SIG-M5 treated with dmso at 0.1 percent for 504 hours (cell line): ENCODE measurements at regions not wholly inside any gene's neighbourhood (a gene's known extent, or its start where the extent isn't known, plus 50 kb on each side); places are given as distances from the start of the nearest gene placed in this dataset.

Experiments
- DNase-seq: peaks from one replicate; lab custom pipeline; 2025; ENCODE audit not compliant: unreplicated experiment; lab: John Stamatoyannopoulos, UW

- DNase-seq, result no peak
Observed at GRCh38 chr10:105473170-105473569, 832.1 kb downstream of the SORCS3 start.

- no peak for DNase-seq
Observed at GRCh38 chr10:105468759-105469158, 827.7 kb downstream of the SORCS3 start.

- DNase-seq, result no peak
Observed at GRCh38 chr10:105466521-105466920, 825.4 kb downstream of the SORCS3 start.

DNA sequence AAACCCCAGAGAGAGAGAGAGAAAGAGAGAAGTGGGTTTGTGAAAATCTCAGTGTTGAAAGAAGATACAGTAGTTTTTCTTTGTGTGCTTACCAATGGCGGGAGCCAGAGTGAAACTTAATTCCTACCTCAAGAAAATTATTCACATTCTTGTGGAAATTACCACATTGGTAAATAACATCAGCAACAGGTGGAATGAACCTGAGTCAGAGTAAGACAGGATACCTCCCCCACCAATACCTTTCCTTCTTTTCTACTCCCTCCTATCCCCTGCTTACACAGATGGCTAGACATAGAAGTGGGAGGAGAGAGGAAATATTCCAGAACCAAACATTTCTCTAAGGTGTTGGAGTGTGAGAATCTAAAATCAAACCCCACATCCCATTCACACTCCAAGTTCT, 793.9 kb downstream of the SORCS3 start:
- no peak for DNase-seq

DNA sequence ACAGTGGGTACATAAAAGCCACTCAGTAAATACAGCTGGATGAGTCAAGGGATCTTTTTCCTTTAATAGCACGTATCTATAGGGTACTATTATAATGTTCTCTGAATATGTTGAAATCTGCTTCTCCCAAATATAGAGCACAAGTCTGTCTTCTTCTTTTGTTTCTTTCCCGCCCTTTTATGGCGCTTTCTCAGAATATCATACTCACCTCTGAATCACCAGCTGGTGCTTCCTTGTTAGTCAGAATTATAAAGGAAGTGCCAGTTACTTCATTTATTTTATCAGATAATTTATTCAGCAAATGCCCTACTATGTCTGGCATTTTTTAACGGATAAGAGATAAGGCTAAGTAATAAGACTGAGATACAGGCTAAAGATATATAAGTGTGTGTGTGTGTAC, 772.9 kb downstream of the SORCS3 start:
- DNase-seq, result no peak

GRCh38 chr10:105409370-105409769, 768.3 kb downstream of the SORCS3 start:
- DNase-seq, result no peak

DNA sequence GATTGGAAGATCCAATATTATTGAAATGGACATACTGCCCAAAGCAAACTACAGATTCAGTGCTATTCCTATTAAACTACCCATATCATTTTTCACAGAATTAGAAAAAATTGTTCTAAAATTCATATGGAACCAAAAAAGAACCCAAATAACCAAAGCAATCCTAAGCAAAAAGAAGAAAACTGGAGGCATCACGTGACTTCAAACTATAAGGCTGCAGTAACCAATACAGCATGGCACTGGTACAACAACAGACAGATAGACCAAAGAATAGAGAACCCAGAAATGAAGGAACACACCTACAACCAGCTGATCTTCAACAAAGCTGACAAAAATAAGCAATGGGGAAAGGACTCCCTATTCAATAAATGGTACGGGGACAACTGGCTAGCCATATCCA, 765.4 kb downstream of the SORCS3 start:
- no peak for DNase-seq

GRCh38 chr10:105398202-105398601, 757.1 kb downstream of the SORCS3 start:
- DNase-seq, result no peak

DNA sequence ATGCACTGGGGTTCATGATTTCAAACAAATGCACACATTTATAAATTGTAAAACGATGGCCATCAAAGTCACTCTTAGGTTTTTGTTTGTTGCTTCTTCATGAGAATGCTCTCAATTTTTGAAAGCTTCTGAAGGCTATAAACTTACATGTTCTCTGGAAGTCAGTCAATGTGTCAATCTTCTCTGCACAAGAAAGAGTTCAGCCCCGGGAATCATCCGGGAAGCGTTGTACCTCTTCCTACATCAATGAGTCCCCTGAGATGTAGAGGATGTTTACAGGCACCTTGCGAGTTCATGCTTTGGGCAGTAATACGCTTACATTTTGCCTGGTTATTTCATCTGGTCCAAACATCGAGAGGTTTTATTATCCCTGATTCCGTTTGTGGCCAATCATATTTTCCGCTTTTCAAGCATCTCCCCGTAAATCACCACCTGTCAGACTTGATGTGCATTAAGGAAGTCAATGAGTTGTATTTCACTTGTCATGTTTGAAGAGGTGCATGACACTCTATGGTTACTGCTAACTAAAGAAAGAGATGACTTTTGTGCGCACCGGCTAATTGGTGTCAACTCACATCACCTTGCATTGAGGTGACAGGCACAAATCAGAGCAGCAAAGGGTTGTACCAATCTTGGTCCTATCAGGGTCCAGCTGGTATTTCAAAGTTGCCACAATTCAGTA, 750.7 kb downstream of the SORCS3 start:
- DNase-seq, result no peak

DNA sequence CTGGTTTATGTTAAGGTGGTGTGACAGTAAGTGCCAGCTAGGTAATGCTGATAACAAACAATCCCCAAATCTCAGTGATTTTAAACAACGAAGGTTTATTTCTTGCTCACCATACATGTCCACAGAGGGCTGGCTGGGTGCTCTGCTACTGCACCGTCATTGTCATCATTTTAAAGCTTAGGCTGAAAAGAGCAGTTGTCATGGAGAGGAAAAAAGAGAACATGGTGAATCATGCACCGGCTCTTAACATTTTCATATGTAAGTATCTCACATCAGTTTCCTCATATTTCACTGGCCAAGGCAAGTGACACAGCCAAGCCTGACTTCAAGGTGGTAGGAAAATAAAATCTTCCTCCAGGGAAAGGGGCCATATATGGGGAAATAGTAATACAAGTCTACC, 746.9 kb downstream of the SORCS3 start:
- no peak for DNase-seq

GRCh38 chr10:105383978-105384377, 742.9 kb downstream of the SORCS3 start:
- DNase-seq, result no peak

DNA sequence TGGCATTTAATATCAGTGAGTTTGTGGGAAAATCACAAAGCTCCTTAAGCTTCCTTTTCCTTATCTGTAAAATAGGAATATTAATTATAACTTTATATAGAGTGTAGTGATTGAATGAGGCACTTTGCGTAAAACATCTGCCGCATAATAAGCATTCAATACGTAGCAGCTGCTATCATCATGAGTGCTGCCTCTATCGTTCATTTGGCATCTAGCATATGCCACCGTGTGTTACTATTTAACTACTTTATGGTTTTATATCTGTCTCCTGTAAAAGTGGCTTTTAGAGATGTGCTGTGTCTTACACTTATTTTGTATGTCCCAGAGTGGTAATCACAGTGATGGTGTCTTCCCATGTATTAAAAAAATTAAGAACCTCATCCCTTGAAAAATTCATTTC, 729.6 kb downstream of the SORCS3 start:
- no peak for DNase-seq

DNA sequence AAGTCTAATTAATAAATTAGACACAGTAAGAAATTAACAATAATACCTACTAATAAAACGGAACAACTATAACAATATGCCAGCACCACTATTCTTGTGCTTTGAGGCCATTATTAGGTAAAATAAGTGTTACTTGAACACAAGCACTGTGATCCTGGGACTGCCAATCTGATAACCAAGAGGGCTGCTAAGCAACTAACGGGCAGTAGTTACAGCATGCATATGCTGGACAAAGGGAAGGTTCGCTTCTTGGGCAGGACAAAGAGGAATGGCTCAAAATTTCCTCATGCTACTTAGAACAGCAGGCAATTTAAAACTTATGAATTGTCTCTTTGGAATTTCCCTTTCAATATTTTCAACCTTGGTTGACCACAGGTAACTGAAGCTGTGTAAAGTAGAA, 718.6 kb downstream of the SORCS3 start:
- no peak for DNase-seq

DNA sequence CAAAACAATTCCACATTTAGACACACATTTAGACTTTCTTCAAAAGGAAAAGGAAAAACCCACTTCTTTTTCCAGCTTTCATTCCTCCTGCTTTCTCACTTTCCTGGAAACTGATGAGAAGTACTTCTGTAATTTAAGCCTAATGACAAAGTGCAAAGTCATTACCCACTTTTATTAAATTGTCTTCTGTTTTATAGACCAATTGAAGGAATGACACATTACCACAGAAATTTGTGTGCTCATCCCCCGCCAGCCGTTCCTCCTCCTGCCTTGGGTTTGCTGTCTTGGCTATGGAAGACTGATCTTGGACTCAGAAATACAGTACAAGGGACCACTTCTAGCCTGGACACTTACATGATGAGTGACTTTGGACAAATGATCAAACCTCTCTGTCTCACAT, 717.8 kb downstream of the SORCS3 start:
- DNase-seq, result no peak

DNA sequence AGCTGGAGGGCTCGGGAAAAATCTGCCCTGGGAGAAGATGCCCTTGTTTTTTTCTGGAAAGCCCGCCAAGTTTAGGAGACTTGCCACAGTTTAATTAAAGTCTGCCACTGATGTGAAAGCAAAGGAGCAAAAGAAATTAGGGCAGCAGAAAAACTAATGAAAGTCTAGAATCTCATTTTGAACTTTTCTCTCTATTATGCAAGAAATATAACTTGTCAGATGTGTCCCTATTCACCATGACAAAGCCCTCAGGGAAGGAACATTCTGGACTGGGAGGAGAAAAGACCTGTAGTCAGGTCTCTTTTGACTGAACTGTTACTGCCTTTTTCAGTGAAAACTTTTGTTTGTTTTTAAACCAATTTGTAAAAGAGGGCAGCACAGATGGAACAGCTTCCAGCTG, 715.5 kb downstream of the SORCS3 start:
- no peak for DNase-seq

GRCh38 chr10:105354010-105354409, 712.9 kb downstream of the SORCS3 start:
- no peak for DNase-seq

DNA sequence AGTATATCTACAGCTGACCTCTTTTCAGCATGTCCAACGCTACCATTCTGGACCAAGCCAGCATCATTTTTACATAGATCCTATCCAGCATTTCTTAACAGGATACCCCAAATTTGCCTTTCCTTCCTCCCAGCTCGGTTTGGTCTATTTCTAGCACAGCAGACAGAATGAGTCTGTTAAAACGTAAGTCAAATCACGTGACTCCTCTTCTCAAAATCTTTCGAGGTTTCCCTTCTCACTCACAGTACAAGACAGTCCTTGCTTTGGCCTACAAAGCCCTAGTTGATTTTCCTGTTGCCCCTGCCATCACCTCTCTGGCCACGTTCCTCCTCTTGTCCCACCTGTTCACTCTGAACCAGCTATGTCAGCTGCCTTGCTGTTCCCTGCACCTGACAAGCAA, 711.7 kb downstream of the SORCS3 start:
- DNase-seq, result no peak

DNA sequence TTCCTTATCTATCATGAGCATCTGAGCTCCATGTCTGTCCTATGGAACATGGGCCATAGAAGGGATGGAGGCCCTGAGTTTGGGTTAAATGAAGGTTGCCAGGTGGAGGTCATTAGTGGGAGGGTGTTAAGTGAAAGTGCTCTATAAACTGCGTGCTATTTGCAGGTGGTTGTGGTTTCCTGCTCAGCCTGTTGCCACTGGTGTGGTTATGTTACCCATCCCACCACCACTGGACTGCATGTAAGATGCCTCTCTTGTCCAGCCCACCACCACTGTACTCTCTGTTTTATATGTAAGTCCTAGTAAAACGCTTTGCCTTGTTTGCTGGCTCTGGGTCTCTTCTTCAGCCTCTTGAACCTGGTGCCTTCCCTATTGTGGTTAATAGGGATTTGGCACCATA, 711.2 kb downstream of the SORCS3 start:
- no peak for DNase-seq

- no peak for DNase-seq
Observed at GRCh38 chr10:105351187-105351586, 710.1 kb downstream of the SORCS3 start.

- no peak for DNase-seq
Observed at GRCh38 chr10:105347487-105347886, 706.4 kb downstream of the SORCS3 start.

DNA sequence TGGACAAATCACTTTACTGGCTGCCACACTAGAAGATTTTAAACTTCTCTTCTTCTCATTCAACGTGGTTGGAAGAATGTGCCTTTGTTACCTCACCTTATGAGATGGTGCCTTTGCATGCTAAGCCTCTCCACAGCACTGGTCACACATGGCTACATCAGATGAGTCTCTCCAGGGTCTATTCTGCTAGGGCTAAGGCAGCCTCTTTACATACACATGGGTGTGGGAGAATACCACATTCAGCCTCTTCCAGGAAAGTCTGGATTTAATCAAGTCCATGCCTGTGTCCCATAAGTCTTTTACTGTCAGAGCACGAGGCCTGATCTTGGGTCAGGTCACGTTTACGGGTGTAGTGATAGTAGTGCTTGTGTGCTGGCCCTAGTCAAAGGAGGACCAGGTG, 701.5 kb downstream of the SORCS3 start:
- no peak for DNase-seq

GRCh38 chr10:105339669-105340068, 698.6 kb downstream of the SORCS3 start:
- no peak for DNase-seq

DNA sequence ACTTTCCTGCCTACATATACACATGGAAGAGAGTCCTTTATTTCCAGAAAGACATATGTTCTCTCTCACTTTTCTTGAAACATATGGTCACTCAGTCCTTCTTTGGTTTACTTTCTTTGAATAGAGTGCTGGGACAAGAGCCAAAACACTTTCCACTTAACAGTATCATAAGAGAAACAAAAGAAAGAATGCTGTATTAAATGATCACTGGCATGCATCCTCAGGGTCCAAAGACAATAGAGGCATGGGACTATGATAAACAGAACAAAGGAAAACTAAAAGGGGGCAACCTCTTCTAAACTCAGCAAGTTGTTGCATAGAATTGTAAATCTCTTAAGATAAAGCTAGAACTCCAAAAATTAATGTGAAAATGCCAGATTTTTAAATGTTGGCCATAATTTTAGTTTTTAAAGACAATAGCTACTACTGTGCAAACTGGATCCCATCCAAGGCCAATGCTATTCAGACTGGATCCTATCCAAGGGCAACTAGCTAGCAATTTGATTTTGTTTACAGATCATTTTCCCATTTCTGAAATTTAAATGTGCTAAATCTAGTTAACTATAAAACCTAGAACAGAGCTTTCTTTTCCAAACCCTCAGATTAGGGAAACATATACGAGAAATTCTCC, 687.5 kb downstream of the SORCS3 start:
- DNase-seq, result no peak
